ENCODE measurements at regions not wholly inside any gene's neighbourhood (a gene's known extent, or its start where the extent isn't known, plus 50 kb on each side); places are given as distances from the start of the nearest gene placed in this dataset.

DNA sequence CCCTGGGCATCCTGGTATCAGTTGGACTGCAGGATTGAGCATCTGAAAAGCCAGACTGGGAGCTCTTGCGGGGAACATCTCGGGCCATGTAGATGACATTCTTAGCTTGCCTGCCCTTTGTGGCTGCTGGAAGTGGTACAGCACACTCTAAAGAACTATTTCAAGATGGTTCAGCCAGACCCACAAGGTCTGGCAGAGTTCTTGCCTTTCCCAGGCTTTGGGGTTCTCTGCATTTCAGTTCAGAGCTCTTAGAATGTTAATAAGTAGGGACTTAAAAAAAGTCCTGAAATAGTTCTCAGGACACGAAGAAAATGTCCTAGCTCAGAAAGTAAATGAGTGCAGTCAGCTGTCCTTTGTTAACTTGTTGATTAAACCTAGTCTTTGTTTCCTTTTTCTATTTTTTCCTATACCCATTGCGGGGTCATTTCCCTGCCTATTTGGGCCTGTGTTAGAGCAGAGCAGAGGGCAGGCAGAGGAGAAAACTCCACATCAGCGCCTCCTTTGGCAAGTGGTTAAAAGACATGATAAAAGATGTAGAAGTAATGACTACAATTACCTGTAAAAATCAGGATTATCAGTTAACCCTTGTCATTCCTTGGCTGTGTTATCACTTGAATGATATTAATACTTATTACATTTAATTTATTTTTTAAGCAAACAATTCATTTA lies 291.5 kb downstream of the ZSWIM6 start:
- no peak for DNase-seq

DNA sequence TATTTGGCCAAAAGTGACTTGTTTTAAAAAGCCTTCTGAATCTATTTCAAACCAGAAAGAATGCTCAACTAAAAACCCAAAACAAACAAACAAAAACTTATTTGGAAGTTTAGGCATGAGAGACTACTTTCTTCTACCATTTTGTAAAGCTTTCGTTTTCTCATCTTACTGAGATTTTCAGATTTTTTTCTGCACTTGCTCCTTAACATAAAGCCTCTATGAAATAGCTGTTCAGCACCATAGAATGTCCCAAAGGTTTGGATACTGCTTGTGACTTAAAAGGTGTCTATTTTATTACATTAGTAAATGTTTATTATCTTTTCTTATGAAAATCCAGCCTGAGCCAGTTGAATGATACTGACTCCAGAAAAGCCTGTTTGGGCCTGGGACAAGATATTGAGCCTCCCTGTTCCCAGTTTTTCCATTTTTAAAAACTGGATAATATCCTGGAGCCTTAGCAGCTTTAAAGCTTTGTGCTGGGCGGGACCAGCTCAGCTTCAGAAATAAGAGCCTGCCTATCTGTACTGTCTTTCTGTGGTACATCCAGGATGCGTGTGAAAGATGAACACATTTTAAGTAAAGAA lies 292.6 kb downstream of the ZSWIM6 start:
- DNase-seq, result no peak

DNA sequence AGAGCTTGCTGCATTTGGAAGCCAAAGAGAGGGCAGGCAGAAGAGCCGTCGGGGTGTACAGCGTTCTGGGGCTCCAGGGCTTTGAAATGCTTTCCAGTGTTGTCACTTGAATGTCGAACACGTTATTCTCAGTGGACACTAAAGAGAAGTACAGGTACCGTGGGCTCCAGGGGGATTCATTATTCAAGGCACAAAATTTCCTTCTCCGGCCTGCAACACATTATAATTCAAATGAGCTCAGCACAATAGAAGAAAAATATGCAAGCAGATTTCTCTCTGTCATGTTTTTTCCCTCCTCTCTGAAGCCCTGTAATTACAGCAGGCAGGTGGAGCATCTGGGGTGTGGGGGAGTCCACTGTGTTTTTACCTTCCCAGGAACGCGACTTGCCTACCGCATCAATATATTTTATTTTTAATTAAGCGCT lies 293.1 kb downstream of the ZSWIM6 start:
- DNase-seq, result no peak

DNA sequence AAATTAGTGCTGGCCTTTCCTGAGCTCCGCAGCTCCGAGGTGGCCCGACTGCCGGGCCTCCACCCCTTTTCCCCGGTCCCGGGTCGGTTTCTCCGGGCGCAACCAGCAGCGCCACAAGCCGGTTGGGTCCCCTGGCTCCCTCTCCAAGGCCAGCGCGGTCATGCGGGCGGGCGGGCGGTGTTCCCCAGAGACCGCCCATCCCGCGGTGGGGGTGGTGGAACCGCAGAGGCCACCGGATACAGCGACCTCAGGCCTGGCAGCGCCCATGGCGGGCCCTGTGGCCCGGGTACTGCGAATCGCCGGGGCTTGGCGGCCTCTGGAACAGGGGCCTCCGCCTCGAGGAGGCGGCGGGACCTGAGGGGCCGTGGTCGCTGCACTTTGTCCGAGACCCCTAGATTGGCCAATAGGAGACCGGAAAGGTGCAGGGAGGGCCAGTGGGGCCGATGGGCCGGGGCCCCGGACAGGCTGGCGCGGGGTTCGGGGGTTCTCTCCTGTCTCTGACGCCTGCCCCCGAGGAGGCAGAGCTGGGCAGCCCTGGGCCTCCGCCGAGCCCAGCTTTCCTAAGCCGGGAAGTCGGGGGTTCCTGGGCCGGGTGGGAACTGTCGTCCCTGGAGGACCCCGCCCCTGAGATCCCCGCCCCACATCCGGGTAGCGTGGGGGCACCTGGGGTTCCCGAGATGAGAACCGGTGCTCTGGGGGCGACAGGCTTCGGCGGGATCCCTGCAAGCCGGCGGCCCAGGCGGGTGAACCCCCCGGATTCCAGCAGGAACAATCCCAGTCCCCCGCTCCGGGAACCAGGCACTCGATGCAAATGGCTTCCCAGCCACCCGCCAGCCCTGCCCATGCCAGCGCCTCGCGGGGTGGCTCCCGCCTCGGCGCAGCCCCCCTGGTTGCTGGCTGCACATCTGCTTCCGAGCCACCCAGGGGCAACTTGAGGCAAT lies 293.9 kb downstream of the ZSWIM6 start:
- no peak for DNase-seq

DNA sequence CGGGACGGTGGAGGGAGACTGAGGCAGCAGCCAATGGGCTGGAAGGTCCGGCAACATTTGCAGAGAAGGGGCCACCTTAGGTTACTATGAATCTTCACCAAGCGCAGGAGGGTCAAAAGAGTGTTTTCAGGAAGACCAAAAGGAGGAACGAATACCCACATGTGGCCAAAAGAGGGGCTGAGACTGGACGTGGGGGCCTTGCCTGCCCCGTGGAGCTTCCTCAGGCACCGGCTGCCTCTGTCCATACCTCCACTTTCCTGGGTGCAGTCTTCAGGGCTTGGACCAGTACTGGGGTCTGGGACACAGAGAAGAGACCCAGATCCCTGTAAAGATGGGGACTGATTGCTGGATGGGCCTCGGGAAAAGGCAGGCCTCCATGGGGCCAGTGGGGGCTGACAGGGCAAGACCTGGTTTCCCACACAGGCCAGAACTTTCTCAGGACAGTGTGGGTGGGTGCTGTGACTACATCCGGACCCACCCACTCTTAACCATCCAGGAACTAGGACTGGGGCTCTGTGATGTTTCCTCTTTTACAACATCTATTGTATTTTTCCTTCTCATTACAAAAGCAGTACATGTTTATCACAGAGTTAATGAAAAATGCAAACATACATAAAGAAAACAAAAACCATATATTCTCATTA lies 294.7 kb downstream of the ZSWIM6 start:
- no peak for DNase-seq

DNA sequence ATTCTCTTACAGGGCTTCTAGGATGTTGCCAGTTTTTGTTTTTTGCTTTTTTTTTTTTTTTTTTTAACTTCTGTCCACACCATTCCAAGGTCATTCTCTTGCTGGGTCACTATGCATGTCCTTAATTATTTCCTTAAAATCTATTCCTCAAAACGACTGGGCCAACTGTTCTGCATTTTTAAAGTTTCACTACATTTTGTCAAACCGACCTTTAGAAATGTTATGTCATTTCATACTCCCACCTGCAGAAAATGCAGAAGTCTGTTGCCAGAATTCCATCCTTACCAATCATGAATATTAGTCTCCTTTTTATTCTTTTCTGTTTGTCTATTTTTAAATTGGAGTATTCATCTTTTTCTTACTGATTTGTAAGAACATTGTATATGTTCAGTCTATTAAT lies 295.5 kb downstream of the ZSWIM6 start:
- no peak for DNase-seq

DNA sequence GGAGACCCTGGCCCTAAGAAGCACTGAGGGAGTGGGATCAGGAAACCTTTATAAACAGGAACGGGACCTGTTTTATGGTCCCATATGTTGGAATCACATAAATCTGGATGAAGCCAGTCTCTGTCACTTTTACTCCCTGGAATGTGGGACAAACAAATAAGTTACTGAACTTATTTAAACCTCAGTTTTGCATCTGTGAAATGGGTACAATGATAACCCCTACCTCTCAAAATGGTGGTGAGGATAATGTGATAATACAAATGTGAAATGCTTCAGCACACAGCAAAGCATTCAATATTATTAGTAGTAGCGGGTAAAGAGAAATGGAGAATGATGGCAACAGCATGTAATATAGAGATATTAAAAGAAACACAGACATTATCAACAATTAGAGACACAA lies 298.9 kb downstream of the ZSWIM6 start:
- no peak for DNase-seq

DNA sequence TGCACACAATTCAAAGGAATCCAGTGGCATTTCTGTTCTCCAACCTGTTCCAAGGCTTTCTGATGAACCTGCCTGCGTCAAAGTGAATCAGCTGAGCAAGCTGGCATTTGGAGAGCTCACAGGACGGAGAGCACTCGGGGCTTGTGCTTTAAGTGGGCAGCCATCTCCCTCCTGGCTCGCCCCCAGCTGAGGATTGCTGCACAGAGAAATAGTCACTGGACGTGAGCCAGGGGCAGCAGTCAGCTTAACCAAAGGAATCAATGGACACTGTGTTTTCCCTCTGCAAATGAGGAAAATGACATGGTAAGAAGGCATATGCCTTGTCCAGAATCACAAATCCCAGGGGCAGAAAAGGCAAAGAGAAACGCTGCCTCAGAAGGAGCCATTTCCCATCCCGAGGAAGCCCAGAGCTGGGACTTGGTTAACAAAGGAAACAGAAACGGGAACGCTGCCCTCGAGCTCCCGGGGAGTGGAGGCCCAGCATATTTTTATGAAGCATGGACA lies 299.4 kb downstream of the ZSWIM6 start:
- no peak for DNase-seq

DNA sequence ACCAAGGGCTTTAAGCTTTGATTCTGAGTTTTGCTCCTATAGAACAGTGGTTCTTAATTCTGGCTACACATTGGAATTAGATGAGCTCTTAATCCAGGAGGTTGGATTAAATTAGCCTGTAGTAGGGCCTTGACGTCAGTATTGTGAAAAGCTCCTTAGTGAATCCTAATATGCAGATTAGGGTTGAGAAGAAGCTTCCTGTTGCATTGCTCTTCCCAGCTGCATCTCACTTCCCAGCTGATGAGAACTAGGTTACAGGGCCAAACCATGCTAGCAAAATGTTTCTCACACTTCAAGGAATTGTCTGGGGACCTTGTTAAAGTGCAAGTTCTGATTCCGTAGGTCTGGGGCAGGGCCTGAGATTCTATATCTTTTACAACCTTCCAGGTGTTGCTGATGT lies 300.0 kb downstream of the ZSWIM6 start:
- no peak for DNase-seq

DNA sequence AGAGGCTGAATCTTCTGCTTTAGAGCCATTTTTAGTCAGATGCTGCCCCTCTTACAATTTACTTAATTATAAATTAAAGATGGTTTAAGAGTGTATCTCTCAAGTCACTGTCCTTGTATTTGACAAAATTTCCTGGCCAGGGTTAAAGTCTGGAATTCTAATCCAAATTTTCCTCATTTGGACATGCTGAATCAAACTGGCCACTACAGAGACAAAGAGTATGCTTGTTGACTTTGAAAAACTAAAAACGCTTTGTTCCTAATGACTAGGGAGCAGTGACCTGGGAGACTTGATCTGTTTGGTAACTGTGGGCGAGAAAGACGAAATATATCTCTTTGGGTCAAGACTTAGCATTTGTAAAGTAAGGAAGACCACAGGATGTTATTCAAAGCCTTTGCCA lies 303.2 kb downstream of the ZSWIM6 start:
- DNase-seq, result no peak

DNA sequence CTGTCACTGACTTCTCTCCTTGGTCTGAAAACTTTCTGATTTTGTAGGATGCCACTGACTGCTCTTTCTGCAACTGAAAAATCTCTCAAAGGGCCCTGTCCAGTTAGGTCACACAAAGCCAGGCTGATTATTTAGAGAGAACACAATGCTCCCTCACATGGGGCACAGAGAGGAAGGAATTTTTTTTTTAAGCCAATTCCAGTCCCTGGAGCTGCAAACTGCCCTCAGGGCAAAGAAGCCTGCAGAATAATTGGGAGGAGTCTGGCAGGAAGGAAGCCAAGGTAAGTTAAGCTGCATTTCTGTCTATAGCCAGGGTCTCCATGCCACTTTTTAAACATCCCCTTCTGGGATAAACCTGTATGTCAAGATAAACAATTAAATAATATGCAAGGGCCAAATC lies 305.5 kb downstream of the ZSWIM6 start:
- DNase-seq, result peak; percentile 36

DNA sequence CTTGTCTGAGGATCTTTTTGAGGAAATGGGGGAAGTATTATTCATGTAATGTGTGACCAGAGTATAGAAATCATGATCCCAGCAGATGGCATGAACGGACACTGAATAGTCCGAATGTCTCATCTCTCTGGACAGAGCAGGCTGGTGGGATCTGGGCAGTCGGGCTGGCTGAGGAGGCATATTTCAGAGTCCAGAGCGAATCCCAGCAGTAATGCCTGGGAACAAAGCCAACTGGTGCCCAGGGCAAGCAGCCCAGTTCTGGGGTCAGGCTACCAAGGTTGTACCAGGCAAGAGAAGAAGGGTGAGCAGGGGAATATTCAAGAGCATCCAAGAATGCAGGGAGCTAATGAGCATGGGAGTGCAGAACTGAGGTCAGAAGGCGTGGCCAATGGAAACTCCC lies 306.4 kb downstream of the ZSWIM6 start:
- no peak for DNase-seq

DNA sequence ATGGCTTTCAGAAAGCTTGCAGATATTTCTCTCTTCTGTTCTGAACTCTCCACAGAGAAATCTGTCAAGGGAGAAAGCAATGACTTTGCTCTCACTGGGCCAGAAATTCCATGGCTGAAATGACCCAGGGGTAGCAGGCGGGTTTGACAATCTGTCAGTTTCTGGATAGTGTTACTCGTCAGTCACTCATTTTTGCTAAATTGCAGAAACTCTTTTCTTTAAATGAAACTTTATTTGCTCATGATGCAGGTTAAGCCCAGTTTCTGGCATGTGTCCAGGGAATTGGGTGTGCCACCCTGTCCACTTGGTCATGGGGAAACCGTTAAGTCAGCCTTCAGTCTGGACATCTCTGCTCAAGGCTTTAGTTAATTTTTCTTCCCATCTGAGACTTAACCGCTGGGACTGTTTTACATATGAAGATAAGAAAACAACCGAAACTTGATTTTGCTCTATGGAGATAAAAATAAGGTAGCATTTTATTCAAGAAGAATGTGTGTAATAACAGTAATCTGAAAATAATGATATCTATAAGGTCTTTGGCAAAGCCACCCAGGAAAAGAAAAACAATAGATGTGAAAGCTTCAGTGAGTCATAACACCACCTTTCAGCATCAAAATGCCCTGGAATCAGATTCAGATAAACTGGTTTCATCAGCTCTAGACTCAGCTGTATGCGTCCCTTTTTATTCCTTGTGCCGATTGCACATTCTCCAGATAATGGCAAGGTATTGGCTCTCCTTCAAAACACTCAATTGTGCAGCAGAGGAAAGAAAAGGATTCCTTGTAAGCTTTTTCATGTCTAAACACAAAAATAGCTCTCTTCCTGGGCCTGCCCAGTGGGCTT lies 308.3 kb downstream of the ZSWIM6 start:
- DNase-seq, result peak; percentile 43

DNA sequence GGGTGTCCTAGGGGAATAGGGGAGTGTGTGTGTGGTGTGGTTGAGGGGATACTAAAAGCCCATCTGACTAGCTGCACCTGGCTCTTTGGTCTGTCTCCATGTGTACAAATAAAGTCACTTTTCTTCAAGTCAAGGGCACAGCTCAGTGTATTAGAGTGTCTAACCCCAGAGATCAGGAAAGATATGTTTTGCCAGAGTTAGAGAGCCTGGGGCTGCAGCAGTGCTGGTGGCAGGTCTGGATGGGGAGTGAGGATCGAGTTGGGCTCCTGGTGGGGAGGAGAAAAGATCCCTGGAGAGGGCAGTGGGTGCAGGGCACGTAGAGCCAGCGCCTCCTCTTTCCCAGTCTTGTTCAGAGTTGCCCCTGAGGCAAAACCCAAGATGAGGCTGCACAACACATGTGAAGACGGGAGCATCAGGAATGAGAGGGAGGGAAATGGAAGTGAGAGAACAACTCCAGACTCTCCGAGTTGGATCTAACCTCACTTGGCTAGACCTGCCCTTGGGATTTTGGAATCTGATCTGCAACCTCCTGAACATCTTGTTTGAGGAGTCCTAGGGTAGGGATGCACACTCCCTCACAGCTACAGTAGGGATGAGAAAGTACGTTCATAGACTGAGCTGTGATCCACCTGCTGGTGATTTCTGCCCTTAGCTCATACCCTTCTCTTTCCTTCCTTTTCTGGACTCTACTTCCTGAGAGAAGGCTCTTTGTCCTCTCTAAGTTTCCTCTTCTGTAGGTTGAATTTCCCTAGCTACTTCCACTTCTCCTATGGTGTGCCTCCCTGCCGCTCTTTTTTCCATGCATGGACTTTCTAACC lies 309.9 kb downstream of the ZSWIM6 start:
- no peak for DNase-seq

DNA sequence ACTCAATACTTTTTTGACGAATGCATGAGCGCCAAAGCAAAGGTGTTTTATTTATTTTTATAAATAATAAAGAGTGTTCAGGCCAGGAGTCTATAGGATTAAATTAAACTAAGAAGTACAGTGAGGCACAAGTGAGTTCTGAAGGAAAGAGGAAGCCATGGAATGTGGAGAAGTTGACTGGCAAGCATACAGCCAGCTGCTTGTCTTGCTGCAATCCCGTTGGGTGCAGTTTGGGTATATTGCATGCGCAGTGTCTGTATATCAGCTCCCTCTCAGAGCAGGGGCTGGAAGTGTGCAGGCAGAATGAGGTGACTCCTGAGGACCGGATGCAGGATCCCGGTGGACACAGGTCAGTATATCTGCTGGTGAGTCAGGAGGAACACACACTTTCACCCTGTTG lies 315.6 kb downstream of the ZSWIM6 start:
- DNase-seq, result no peak

DNA sequence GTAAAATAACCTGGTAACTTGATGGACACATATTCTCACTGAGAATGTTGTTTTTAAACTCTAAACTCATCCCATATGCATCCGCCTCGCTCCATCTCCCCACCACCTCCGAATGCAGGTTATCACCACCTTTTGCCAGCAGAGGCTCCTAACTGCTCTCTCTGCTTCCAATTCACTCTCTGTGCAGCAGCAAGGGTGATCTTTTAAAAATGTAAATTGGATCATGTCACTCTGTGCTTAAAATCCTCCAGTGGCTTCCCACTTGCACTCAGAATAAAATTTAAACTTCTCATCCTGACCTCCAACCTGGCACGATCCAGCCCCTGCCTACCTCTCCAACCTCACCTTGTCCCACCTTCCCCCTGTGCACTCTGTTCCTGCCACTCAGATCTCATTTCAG lies 317.2 kb downstream of the ZSWIM6 start:
- no peak for DNase-seq

DNA sequence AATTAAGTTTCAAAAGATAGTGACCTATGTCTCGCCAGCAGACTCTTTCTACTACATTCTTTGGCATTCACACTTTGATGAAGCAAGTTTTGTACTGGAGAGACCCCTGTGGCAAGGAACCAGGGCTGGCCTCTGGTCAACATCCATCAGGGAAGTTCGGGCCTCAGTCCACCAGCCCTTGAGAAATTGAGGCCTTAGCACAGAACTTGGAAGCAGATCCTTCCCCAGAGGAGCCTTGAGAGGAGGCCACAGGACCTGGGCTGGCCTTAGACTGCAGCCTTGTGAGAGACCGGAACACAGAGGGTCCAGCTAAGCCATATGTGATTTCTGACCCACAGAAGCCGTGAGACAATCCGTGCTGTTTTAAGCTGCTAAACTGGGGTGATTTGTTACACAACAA lies 317.9 kb downstream of the ZSWIM6 start:
- no peak for DNase-seq

DNA sequence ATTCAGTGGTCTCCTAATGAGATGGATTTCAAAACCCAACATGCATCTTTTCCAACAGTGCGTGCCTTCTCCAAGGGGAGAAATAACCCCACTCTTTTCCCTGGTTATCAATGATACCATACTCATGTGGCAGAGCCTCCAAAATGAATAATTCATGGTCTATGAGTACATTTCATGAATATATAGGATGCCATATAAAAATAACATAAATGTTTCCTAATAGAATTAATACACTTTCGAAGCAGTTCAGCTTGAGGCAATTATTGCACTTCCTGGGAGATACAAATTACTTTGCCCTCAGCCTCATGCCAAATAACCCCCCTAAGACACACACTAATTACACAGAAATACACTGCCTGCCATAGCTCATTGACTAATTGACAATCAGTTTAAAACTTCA lies 318.6 kb downstream of the ZSWIM6 start:
- no peak for DNase-seq

DNA sequence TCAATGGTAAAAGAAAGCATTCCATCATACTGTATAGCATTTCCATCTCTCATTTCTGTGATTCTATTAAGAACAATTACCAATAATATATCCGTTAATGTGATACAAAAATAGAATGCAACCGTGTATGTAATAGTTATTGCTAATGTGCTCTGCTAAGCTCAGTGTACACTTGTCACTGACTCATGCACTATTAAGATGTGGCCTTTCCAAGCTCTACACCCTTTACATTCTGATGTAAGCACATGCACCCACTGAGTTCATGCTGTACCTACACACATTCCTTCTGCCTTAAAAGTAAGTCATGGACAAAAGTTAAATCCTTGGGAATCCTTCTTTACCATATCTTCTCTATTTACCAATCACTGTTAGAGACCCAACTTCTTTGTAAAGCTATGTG lies 319.1 kb downstream of the ZSWIM6 start:
- DNase-seq, result no peak

DNA sequence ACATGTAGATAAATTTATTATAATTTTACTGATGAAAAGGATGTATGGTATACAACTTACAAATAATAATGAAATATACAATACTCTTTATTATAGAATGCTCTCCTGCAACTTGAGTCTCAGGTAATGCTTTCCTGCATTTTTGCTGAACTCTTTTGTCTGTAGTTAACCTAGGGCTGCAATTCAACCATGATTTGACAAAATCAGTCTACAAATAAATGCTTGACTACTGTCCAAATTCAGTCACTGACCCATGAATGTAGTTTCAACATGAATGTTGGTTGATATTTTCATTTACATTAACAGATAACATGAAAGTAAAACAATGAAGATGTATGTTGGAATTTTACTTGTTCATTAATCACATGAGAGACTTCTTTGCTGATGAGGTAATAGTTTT lies 320.9 kb downstream of the ZSWIM6 start:
- no peak for DNase-seq

DNA sequence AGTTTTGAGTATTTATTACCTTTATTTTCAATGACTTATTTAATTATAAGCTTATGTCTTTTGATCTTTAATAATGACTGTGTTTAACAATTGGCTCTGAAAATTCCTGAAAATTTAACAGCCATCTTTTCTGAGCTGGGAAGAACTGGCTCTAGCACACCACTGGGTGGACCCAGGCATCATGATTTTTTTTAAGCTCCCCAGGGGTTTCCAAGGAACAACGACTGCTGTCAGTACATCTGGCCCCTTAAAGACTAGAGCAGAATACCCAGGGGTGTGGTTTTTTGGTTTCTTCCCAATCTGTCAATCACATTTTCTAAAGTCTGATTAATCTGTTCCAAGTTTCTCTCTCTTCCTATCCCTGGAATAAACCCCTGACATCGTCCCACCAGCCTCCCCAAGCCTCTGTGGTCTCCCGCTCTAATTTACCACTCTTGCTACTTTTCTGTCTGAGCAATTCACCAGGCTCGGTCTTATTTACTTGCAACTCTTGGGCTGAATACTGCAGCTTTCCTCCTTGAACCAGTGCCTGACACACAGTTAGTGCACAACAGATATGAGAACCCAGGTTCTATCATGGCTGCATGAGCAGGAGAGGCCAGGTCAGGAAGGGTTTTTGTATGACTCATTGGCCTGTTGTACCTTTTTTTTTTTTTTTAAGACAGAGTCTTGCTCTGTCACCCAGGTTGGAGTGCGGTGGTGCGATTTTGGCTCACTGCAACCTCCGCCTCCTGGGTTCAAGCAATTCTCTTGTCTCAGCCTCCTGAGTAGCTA lies 321.9 kb downstream of the ZSWIM6 start:
- DNase-seq, result peak; percentile 51

All from NCI-H226 (cell line).